ENCODE measurements at regions not wholly inside any gene's neighbourhood (a gene's known extent, or its start where the extent isn't known, plus 50 kb on each side); places are given as distances from the start of the nearest gene placed in this dataset.

- no peaks in the 10 kb centered on the region for H3K36me3 ChIP-seq (ENCODE audit: control insufficient read depth, insufficient read depth, low read length)
- no peak overlapping the region for H3K4me3 ChIP-seq (ENCODE audit: low read depth, low read length)
- no peaks in the 10 kb centered on the region for H3K27me3 ChIP-seq (ENCODE audit: control insufficient read depth, insufficient read depth, low read length)
- FAIRE-seq, result no peak
- TF ChIP-seq, protein P1, sequence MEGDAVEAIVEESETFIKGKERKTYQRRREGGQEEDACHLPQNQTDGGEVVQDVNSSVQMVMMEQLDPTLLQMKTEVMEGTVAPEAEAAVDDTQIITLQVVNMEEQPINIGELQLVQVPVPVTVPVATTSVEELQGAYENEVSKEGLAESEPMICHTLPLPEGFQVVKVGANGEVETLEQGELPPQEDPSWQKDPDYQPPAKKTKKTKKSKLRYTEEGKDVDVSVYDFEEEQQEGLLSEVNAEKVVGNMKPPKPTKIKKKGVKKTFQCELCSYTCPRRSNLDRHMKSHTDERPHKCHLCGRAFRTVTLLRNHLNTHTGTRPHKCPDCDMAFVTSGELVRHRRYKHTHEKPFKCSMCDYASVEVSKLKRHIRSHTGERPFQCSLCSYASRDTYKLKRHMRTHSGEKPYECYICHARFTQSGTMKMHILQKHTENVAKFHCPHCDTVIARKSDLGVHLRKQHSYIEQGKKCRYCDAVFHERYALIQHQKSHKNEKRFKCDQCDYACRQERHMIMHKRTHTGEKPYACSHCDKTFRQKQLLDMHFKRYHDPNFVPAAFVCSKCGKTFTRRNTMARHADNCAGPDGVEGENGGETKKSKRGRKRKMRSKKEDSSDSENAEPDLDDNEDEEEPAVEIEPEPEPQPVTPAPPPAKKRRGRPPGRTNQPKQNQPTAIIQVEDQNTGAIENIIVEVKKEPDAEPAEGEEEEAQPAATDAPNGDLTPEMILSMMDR (IDR thresholded peaks at IDR 0.05; ENCODE audit: insufficient read depth, low read length, severe bottlenecking), result no peak
- DNase-seq (ENCODE audit: low read depth), result no peak
These were observed 110.9 kb upstream of the B3GAT1 start for GRCh38 chr11:134522782-134523570.

DNA sequence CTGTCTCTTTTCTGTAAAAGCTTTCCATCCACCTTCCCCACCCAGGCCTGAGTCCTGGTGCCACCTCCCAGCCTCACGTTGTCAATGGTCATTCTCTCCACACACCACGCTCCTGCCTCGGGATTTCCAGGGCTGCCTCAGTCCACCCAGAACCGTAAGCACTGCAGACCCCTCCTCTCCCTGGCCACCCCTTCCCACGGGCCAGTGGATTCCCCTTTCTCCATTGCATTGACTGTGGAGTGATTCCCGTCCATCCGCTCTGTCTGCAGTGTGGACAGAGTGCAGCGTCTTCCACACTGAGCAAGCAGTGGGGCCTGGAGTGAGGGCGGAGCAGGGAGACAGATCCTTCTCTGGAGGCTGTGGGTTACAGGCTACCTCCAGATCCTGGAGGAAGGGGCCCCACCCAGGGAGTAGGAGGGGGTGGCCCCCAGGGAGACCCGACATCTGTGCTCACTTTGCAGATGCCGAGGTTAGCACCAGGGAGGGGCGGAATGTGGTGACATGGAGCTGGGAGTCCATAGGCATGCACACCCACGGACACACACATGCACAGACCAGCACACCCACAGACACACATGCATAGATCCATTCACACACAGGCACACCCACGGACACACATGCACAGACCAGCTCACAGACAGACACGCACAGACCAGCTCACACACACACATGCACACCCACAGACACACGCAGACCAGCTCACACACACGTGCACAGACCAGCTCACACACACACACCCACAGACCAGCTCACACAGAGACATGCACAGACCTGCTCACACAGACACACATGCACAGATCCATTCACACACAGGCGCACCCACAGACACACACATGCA is 109.6 kb upstream of the B3GAT1 start:
- TF ChIP-seq, protein P1 (IDR thresholded peaks at IDR 0.05; ENCODE audit: insufficient read depth, low read length, severe bottlenecking), result no peak
- no peak overlapping the region for H3K4me3 ChIP-seq (ENCODE audit: low read depth, low read length)
- DNase-seq (ENCODE audit: low read depth) (no peak), FAIRE-seq (peak; percentile 96)
- no peaks in the 10 kb centered on the region for H3K36me3 ChIP-seq (ENCODE audit: control insufficient read depth, insufficient read depth, low read length)
- no peaks in the 10 kb centered on the region for H3K27me3 ChIP-seq (ENCODE audit: control insufficient read depth, insufficient read depth, low read length)

GRCh38 chr11:134521001-134521400 is 109.0 kb upstream of the B3GAT1 start:
- TF ChIP-seq, protein P1 (IDR thresholded peaks at IDR 0.05; ENCODE audit: insufficient read depth, low read length, severe bottlenecking), result no peak
- Histone ChIP-seq H3K36me3 (ENCODE audit: control insufficient read depth, insufficient read depth, low read length) (no peaks in the 10 kb centered on the region), H3K27me3 (ENCODE audit: control insufficient read depth, insufficient read depth, low read length) (no peaks in the 10 kb centered on the region), H3K4me3 (ENCODE audit: low read depth, low read length) (no peak overlapping the region)
- no peak for DNase-seq (ENCODE audit: low read depth)
- no peak for FAIRE-seq

DNA sequence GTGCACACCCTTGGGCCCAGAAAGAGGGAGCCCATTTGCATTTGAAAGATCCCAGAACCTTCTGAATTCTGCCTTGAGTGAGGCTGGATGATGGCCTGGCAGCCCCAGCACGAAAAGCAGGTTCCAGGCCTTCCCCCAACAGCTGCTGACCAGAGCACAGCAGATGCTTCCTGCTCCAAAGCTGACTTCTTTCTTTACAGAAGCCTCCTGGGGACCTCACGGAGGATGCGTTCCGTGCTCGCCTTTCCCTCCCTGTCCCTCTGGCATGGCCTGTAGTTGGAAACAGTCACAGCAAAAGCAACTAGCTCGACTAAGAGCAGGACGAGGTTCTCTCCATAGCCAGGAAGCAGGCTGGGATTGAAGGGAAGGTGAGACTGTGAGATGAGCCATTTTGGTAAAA is 107.7 kb upstream of the B3GAT1 start:
- Histone ChIP-seq H3K4me3 (ENCODE audit: low read depth, low read length) (no peak overlapping the region), H3K36me3 (ENCODE audit: control insufficient read depth, insufficient read depth, low read length) (no peaks in the 10 kb centered on the region), H3K27me3 (ENCODE audit: control insufficient read depth, insufficient read depth, low read length) (no peaks in the 10 kb centered on the region)
- DNase-seq (ENCODE audit: low read depth) (no peak), FAIRE-seq (no peak)
- TF ChIP-seq, protein P1 (IDR thresholded peaks at IDR 0.05; ENCODE audit: insufficient read depth, low read length, severe bottlenecking), result no peak

DNA sequence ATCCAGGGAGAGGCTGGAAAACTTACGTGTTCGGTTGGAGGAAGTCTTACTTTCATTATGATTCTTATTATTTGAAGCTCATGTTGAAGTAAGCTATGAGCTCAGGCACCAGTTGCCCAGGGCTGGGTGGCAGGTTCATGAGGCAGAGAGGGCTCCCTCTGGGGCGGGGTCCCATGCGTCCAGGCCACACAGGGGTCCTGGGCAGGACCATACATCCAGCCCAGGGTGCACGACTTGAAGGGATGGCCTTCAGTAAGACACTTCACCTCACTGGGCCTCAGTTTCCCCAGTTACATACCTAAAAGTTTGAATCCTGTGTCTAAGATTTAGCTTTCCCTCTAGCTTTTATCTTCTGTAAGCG is 107.3 kb upstream of the B3GAT1 start:
- TF ChIP-seq, protein P1 (IDR thresholded peaks at IDR 0.05; ENCODE audit: insufficient read depth, low read length, severe bottlenecking), result no peak
- H3K27me3 ChIP-seq (ENCODE audit: control insufficient read depth, insufficient read depth, low read length), result no peaks in the 10 kb centered on the region
- no peak overlapping the region for H3K4me3 ChIP-seq (ENCODE audit: low read depth, low read length)
- H3K36me3 ChIP-seq (ENCODE audit: control insufficient read depth, insufficient read depth, low read length), result no peaks in the 10 kb centered on the region
- FAIRE-seq, result no peak
- no peak for DNase-seq (ENCODE audit: low read depth)

Measured in bronchial epithelial cell (primary cell).